OCI-LY7 (cell line): ENCODE measurements at regions not wholly inside any gene's neighbourhood (a gene's known extent, or its start where the extent isn't known, plus 50 kb on each side); places are given as distances from the start of the nearest gene placed in this dataset.

Experiments used
- BruUV-seq: library from RNA; stranded (reverse); fragments of 400-500 nt; replicated peaks from 2 replicates; lab custom pipeline; 2021; lab: Mats Ljungman, UMichigan
- CTCF ChIA-PET: fragments of 300-600 bp; sonication (Branson Sonifier 250); formaldehyde crosslinking; loops from one replicate; lab custom pipeline; 2022; ENCODE audit warnings: antibody characterized with exemption; ENCODE audit not compliant: unreplicated experiment; lab: Charles Lee
- POLR2A ChIA-PET: fragments of 300-600 bp; sonication (Branson Sonifier 250); formaldehyde crosslinking; loops from one replicate; lab custom pipeline; 2022; ENCODE audit warnings: antibody characterized with exemption; lab: Charles Lee
- DNase-seq: peaks from one replicate; pipeline ENCODE4 v3.0.0-alpha.2; 2015; ENCODE audit warnings: low spot score
- H2AFZ ChIP-seq: fragments of 200-600 bp; sonication (generic), shearing (Covaris generic); 2 replicates; pipeline ENCODE4 v1.6.1; 2014; ENCODE audit warnings: mild to moderate bottlenecking, antibody characterized with exemption, low read length, moderate library complexity
- H3K27ac ChIP-seq: fragments of 200-600 bp; sonication (generic); 2 replicates; pipeline ENCODE4 v1.5.1; 2014; ENCODE audit warnings: mixed run types, low read depth, mild to moderate bottlenecking, moderate library complexity, low read length, inconsistent platforms; ENCODE audit not compliant: poor library complexity, severe bottlenecking
- H3K36me3 ChIP-seq: fragments of 200-600 bp; sonication (generic); 2 replicates; pipeline ENCODE4 v1.6.1; 2014; ENCODE audit warnings: mild to moderate bottlenecking, antibody characterized with exemption, low read length, moderate library complexity, mixed read lengths; ENCODE audit not compliant: insufficient read depth
- H3K4me1 ChIP-seq: fragments of 200-600 bp; sonication (generic); 2 replicates; pipeline ENCODE4 v1.5.1; 2014; ENCODE audit warnings: mild to moderate bottlenecking, low read length; ENCODE audit not compliant: insufficient read depth, poor library complexity, severe bottlenecking
- H3K4me2 ChIP-seq: fragments of 200-600 bp; sonication (generic); 2 replicates; pipeline ENCODE4 v1.6.1; 2014; ENCODE audit warnings: mild to moderate bottlenecking, low read length
- H3K4me3 ChIP-seq: fragments of 200-600 bp; sonication (generic); 2 replicates; pipeline ENCODE4 v1.5.1; 2014; ENCODE audit warnings: mild to moderate bottlenecking, low read depth, low read length; ENCODE audit not compliant: poor library complexity, severe bottlenecking
- H3K79me2 ChIP-seq: fragments of 200-600 bp; sonication (generic); 2 replicates; pipeline ENCODE4 v1.6.1; 2016; ENCODE audit warnings: low read depth, mild to moderate bottlenecking, low read length, moderate library complexity, mixed read lengths; ENCODE audit not compliant: insufficient read depth
- H3K9me2 ChIP-seq: fragments of 200-600 bp; sonication (generic); 2 replicates; pipeline ENCODE4 v1.6.1; 2016; ENCODE audit warnings: mild to moderate bottlenecking, low read length, mixed read lengths; ENCODE audit not compliant: insufficient read depth
- H3K9me3 ChIP-seq: fragments of 200-600 bp; sonication (generic); 2 replicates; pipeline ENCODE4 v1.6.1; 2014; ENCODE audit warnings: mild to moderate bottlenecking, mixed run types, low read length, mixed read lengths
- H4K20me1 ChIP-seq: fragments of 200-600 bp; sonication (generic); 2 replicates; pipeline ENCODE4 v1.6.1; 2014; ENCODE audit warnings: mild to moderate bottlenecking, antibody characterized with exemption, low read length, moderate library complexity, mixed read lengths; ENCODE audit not compliant: insufficient read depth
- EZH2phosphoT487 ChIP-seq: fragments of 200-600 bp; sonication (generic); IDR thresholded peaks from 2 replicates; pipeline ENCODE4 v1.6.1; 2018; ENCODE audit warnings: low read depth, borderline replicate concordance, mild to moderate bottlenecking, mixed run types, antibody characterized with exemption, low read length, moderate library complexity, mixed read lengths
- intact Hi-C: fragments of 100-400 bp; cut with micrococcal nuclease; formaldehyde crosslinking; loops from one replicate; pipeline ENCODE4 v1.10.0; 2022; ENCODE audit not compliant: unreplicated experiment
- TF ChIP-seq, protein P1 (sequence below): fragments of 200-600 bp; sonication (generic); conservative IDR thresholded peaks from 2 replicates; pipeline ENCODE4 v1.5.1; 2014; ENCODE audit warnings: mild to moderate bottlenecking, antibody characterized with exemption, low read length, moderate library complexity, mixed read lengths

DNA sequence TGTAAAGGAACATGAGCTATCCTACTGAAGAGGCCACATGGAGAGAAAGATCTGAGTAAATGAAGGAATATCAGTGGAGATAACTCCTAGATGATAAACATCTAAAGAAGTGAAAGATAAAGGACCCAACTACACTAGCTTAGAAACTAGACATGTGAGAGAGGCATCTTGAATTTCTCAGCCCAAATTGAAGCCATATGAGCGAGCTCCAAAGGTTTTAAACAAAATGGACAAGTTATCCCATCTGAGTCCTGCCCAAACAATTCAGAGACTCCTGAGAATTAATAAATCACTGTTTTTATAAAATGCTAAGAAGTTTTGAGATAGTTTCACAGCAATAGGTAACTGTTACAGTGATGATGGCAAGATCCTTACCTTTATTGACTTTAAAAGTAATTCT lies 438.9 kb downstream of the NAV3 start:
- POLR2A ChIA-PET = no interaction called here
- BruUV-seq = no TSS peak
- intact Hi-C loops = no loop called here

DNA sequence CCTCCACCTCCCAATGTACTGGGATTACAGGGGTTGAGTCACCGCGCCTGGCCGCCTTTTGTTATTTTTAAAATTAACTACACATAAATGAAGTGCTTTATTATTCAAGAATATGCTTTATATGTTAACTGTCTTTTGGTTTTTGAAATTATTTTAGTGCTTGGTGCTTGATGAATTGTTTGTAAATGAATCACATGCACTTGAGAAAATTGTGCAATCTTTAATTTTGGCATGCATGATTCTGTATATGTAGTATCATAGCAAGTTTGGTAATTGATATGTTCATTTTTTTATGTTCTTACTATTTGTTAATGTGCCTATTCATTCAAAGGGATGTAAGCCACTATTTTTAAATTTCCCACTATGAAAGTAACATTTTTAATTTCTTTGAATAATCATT lies 440.9 kb downstream of the NAV3 start:
- H3K27ac ChIP-seq = no peak overlapping the region
- no peaks in the 10 kb centered on the region for H4K20me1 ChIP-seq
- H3K9me3 ChIP-seq = no peaks in the 10 kb centered on the region
- TF ChIP-seq EZH2phosphoT487 = no peak
- TF ChIP-seq, protein P1, sequence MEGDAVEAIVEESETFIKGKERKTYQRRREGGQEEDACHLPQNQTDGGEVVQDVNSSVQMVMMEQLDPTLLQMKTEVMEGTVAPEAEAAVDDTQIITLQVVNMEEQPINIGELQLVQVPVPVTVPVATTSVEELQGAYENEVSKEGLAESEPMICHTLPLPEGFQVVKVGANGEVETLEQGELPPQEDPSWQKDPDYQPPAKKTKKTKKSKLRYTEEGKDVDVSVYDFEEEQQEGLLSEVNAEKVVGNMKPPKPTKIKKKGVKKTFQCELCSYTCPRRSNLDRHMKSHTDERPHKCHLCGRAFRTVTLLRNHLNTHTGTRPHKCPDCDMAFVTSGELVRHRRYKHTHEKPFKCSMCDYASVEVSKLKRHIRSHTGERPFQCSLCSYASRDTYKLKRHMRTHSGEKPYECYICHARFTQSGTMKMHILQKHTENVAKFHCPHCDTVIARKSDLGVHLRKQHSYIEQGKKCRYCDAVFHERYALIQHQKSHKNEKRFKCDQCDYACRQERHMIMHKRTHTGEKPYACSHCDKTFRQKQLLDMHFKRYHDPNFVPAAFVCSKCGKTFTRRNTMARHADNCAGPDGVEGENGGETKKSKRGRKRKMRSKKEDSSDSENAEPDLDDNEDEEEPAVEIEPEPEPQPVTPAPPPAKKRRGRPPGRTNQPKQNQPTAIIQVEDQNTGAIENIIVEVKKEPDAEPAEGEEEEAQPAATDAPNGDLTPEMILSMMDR = no peak
- no TSS peak for BruUV-seq
- no peak overlapping the region for H3K4me2 ChIP-seq
- H3K36me3 ChIP-seq = no peaks in the 10 kb centered on the region
- H3K79me2 ChIP-seq = no peaks in the 10 kb centered on the region
- intact Hi-C loops = no loop called here
- no peak overlapping the region for H2AFZ ChIP-seq
- no peaks in the 10 kb centered on the region for H3K4me1 ChIP-seq
- ChIA-PET POLR2A (no interaction called here), CTCF (no interaction called here)
- H3K9me2 ChIP-seq = no peaks in the 10 kb centered on the region
- DNase-seq = no peak
- no peak overlapping the region for H3K4me3 ChIP-seq

More for the DNA sequence above, 438.9 kb downstream of the NAV3 start:
- H3K4me3 ChIP-seq = no peak overlapping the region
- H3K9me3 ChIP-seq = no peaks in the 10 kb centered on the region
- no peaks in the 10 kb centered on the region for H4K20me1 ChIP-seq
- H3K27ac ChIP-seq = no peak overlapping the region
- no peak for DNase-seq
- H3K4me1 ChIP-seq = no peaks in the 10 kb centered on the region
- H3K9me2 ChIP-seq = no peaks in the 10 kb centered on the region
- H2AFZ ChIP-seq = no peak overlapping the region
- no peaks in the 10 kb centered on the region for H3K79me2 ChIP-seq
- CTCF ChIA-PET = no interaction called here
- TF ChIP-seq, protein P1 = no peak
- no peak for TF ChIP-seq EZH2phosphoT487
- H3K4me2 ChIP-seq = no peak overlapping the region
- no peaks in the 10 kb centered on the region for H3K36me3 ChIP-seq

DNA sequence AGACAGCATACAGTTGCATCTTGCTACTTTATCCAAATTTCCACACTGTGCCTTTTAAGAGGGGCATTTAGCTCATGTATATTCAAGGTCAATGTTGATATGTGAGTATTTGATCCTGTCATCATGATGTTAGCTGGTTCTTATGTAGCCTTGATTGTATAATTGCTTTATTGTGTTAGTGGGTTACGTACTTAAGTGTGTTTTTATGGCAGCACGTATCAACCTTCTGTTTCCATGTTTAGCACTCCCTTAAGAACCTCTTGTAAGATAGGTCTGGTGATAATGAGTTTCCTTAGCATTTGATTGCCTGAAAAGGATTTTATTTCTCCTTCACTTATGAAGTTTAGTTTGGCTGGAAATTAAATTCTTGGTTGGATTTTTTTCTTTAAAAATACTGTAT lies 445.2 kb downstream of the NAV3 start:
- Histone ChIP-seq H3K27ac (no peak overlapping the region), H3K4me2 (no peak overlapping the region), H3K9me3 (no peaks in the 10 kb centered on the region), H3K36me3 (no peaks in the 10 kb centered on the region), H4K20me1 (no peaks in the 10 kb centered on the region), H3K4me1 (no peaks in the 10 kb centered on the region), H2AFZ (no peak overlapping the region), H3K79me2 (no peaks in the 10 kb centered on the region), H3K9me2 (no peaks in the 10 kb centered on the region), H3K4me3 (no peak overlapping the region)
- intact Hi-C loops = no loop called here
- TF ChIP-seq, protein P1 = no peak
- TF ChIP-seq EZH2phosphoT487 = no peak
- POLR2A ChIA-PET = interaction anchor here (1.2 kb wide), 1 partner anchor 16 kb away, joined by 3 read pairs; no protein-coding TSS in a partner anchor
- DNase-seq = no peak
- CTCF ChIA-PET = no interaction called here
- BruUV-seq = no TSS peak
